Ascending aorta (tissue), 2 donors: ENCODE measurements at regions not wholly inside any gene's neighbourhood (a gene's known extent, or its start where the extent isn't known, plus 50 kb on each side); places are given as distances from the start of the nearest gene placed in this dataset.

ENCODE experiments used
- DNase-seq, 2 donors: peaks; one replicate each; pipeline ENCODE4 v3.0.0-alpha.2; 2019; ENCODE audit warnings: low spot score in 2 of 2
- H3K27ac ChIP-seq, 2 donors: fragments of 200-600 bp; sonication (generic); one replicate each; pipeline ENCODE4 v1.5.1; 2016 to 2017; ENCODE audit warnings: mild to moderate bottlenecking in 1 of 2
- H3K27me3 ChIP-seq: fragments of 200-600 bp; sonication (generic); one replicate; pipeline ENCODE4 v1.5.1; 2017
- H3K36me3 ChIP-seq, 2 donors: fragments of 200-600 bp; sonication (generic); one replicate each; pipeline ENCODE4 v1.5.1; 2016
- H3K4me1 ChIP-seq, 2 donors: fragments of 200-600 bp; sonication (generic); one replicate each; pipeline ENCODE4 v1.5.1; 2016 to 2017; ENCODE audit warnings: mild to moderate bottlenecking in 1 of 2
- H3K4me3 ChIP-seq, 2 donors: fragments of 200-600 bp; sonication (generic); one replicate each; pipeline ENCODE4 v1.5.1; 2016 to 2017; ENCODE audit warnings: mild to moderate bottlenecking in 1 of 2
- H3K9me3 ChIP-seq, 2 donors: fragments of 200-600 bp; sonication (generic); one replicate each; pipeline ENCODE4 v1.5.1; 2016
- CTCF ChIP-seq, 3 experiments: fragments of 200-600 bp in 2 of 3; fragments of 450-650 bp in 1 of 3; sonication (generic) in 2 of 3; IDR thresholded peaks; one replicate each; pipeline ENCODE4 v1.5.1; 2016 to 2019; ENCODE audit warnings: antibody characterized with exemption in 3 of 3, mild to moderate bottlenecking in 1 of 3, moderate library complexity in 1 of 3
- intact Hi-C: fragments of 100-400 bp; cut with DNase I; formaldehyde crosslinking; loops from one replicate; pipeline ENCODE4 v1.15.1; 2023

GRCh38 chr3:107150675-107151074 is 226.6 kb upstream of the CCDC54 start:
- Histone ChIP-seq H3K4me1 (no peaks in the 10 kb centered on the region), H3K4me3 (no peak overlapping the region), H3K9me3 (no peaks in the 10 kb centered on the region), H3K27me3 (no peaks in the 10 kb centered on the region), H3K36me3 (no peaks in the 10 kb centered on the region), H3K27ac (no peak overlapping the region)
- no peak for DNase-seq
- TF ChIP-seq CTCF (IDR thresholded peaks at IDR 0.05), result no peak
- intact Hi-C loops, result no loop called here

- H3K27me3 ChIP-seq, result no peaks in the 10 kb centered on the region
- H3K4me3 ChIP-seq, result no peak overlapping the region
- DNase-seq, result no peak
- intact Hi-C loops, result no loop called here
- TF ChIP-seq CTCF (IDR thresholded peaks at IDR 0.05), result no peak
- H3K27ac ChIP-seq, result no peak overlapping the region
- peaks cover 7 to 25% of the 10 kb centered on the region in 2 donors for H3K9me3 ChIP-seq
- no peaks in the 10 kb centered on the region for H3K36me3 ChIP-seq
- H3K4me1 ChIP-seq, result no peaks in the 10 kb centered on the region
Measured at GRCh38 chr3:107153981-107154380, 223.3 kb upstream of the CCDC54 start.

GRCh38 chr3:107172411-107172810 is 204.8 kb upstream of the CCDC54 start:
- H3K4me1 ChIP-seq, result no peaks in the 10 kb centered on the region
- H3K4me3 ChIP-seq, result no peak overlapping the region
- no peak overlapping the region for H3K27ac ChIP-seq
- peaks cover 0 to 7% of the 10 kb centered on the region in 2 donors for H3K9me3 ChIP-seq
- TF ChIP-seq CTCF (IDR thresholded peaks at IDR 0.05), result no peak
- H3K27me3 ChIP-seq, result no peaks in the 10 kb centered on the region
- no peak for DNase-seq
- no peaks in the 10 kb centered on the region for H3K36me3 ChIP-seq
- intact Hi-C loops, result no loop called here

GRCh38 chr3:107184375-107184774 is 192.9 kb upstream of the CCDC54 start:
- Histone ChIP-seq H3K27ac (no peak overlapping the region), H3K4me3 (no peak overlapping the region), H3K9me3 (no peaks in the 10 kb centered on the region), H3K36me3 (no peaks in the 10 kb centered on the region), H3K4me1 (no peaks in the 10 kb centered on the region), H3K27me3 (no peaks in the 10 kb centered on the region)
- intact Hi-C loops, result no loop called here
- DNase-seq, result no peak
- no peak for TF ChIP-seq CTCF (IDR thresholded peaks at IDR 0.05)

GRCh38 chr3:107188262-107188661 is 189.0 kb upstream of the CCDC54 start:
- Histone ChIP-seq H3K4me1 (no peaks in the 10 kb centered on the region), H3K36me3 (no peaks in the 10 kb centered on the region), H3K4me3 (no peak overlapping the region), H3K27ac (no peak overlapping the region), H3K27me3 (no peaks in the 10 kb centered on the region), H3K9me3 (no peaks in the 10 kb centered on the region)
- no peak for TF ChIP-seq CTCF (IDR thresholded peaks at IDR 0.05)
- DNase-seq, result no peak
- intact Hi-C loops, result no loop called here

- Histone ChIP-seq H3K9me3 (no peaks in the 10 kb centered on the region), H3K27me3 (no peaks in the 10 kb centered on the region), H3K36me3 (no peaks in the 10 kb centered on the region), H3K4me3 (no peak overlapping the region), H3K4me1 (no peaks in the 10 kb centered on the region), H3K27ac (no peak overlapping the region)
- no peak for DNase-seq
- no peak for TF ChIP-seq CTCF (IDR thresholded peaks at IDR 0.05)
- intact Hi-C loops, result no loop called here
Measured at GRCh38 chr3:107189158-107189791, 188.0 kb upstream of the CCDC54 start.
